ENCODE measurements at regions not wholly inside any gene's neighbourhood (a gene's known extent, or its start where the extent isn't known, plus 50 kb on each side); places are given as distances from the start of the nearest gene placed in this dataset.

GRCh38 chr3:59418836-59419235, 369.0 kb upstream of the CFAP20DC start:
- TF ChIP-seq CTCF (IDR thresholded peaks at IDR 0.05) (no peak), EP300 (IDR thresholded peaks at IDR 0.05) (no peak)
